Brain microvascular endothelial cell (primary cell): ENCODE measurements at regions not wholly inside any gene's neighbourhood (a gene's known extent, or its start where the extent isn't known, plus 50 kb on each side); places are given as distances from the start of the nearest gene placed in this dataset.
"Not testable (repeated sequence)": the region's sequence is repeated elsewhere in the genome, so short reads cannot be mapped to it uniquely, and the experiment has no call there.

Experiments used
- DNase-seq: peaks from one replicate; pipeline ENCODE4 v3.0.0-alpha.2; 2020
- H3K27ac ChIP-seq: fragments of 250-450 bp; sonication (Bioruptor Pico); 2 replicates; pipeline ENCODE4 v1.5.1; 2020; ENCODE audit warnings: mild to moderate bottlenecking, moderate library complexity
- H3K27me3 ChIP-seq: fragments of 250-450 bp; sonication (Bioruptor Pico); replicated peaks from 2 replicates; pipeline ENCODE4 v1.5.1; 2020; ENCODE audit warnings: mild to moderate bottlenecking
- H3K36me3 ChIP-seq: fragments of 250-450 bp; sonication (Bioruptor Pico); replicated peaks from 2 replicates; pipeline ENCODE4 v1.5.1; 2020; ENCODE audit warnings: mild to moderate bottlenecking
- H3K4me3 ChIP-seq: 2 replicates; pipeline ENCODE4 v1.5.1; 2011; ENCODE audit warnings: low read depth, mild to moderate bottlenecking, control low read depth, low read length, moderate library complexity
- in situ Hi-C: cut with HindIII; loops from 2 replicates; pipeline ENCODE4 v1.10.0; 2017; ENCODE audit warnings: low sequenced_read_pairs, low pct_ligation_motif_present
- TF ChIP-seq, protein P1 (sequence below): IDR thresholded peaks from 2 replicates; pipeline ENCODE4 v1.5.1; 2011; ENCODE audit warnings: low read depth, mild to moderate bottlenecking, moderate library complexity, low read length, control low read depth, inconsistent platforms; ENCODE audit errors: missing control alignments

DNA sequence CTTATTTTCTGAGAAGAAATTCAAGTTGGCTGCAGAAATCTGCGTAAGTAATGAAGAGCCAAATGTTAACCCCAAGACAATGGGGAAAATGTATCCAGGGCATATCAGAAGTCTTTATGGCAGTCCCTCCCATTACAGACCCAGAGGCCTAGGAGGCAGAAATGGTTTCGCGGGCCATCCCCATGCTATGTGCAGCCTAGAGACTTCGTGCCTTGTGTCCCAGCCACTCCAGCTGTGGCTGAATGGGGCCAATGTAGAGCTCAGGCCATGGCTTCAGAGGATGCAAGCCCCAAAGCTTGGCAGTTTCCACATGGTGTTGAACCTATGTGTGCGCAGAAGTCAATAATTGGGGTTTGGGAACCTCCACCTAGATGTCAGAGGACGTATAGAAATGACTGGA, 131.9 kb downstream of the GPR37 start:
- no peak overlapping the region for H3K4me3 ChIP-seq
- no peaks in the 10 kb centered on the region for H3K27me3 ChIP-seq
- in situ Hi-C loops = no loop called here
- TF ChIP-seq, protein P1, sequence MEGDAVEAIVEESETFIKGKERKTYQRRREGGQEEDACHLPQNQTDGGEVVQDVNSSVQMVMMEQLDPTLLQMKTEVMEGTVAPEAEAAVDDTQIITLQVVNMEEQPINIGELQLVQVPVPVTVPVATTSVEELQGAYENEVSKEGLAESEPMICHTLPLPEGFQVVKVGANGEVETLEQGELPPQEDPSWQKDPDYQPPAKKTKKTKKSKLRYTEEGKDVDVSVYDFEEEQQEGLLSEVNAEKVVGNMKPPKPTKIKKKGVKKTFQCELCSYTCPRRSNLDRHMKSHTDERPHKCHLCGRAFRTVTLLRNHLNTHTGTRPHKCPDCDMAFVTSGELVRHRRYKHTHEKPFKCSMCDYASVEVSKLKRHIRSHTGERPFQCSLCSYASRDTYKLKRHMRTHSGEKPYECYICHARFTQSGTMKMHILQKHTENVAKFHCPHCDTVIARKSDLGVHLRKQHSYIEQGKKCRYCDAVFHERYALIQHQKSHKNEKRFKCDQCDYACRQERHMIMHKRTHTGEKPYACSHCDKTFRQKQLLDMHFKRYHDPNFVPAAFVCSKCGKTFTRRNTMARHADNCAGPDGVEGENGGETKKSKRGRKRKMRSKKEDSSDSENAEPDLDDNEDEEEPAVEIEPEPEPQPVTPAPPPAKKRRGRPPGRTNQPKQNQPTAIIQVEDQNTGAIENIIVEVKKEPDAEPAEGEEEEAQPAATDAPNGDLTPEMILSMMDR = no peak
- no peak for DNase-seq
- no peak overlapping the region for H3K27ac ChIP-seq
- H3K36me3 ChIP-seq = no peaks in the 10 kb centered on the region

DNA sequence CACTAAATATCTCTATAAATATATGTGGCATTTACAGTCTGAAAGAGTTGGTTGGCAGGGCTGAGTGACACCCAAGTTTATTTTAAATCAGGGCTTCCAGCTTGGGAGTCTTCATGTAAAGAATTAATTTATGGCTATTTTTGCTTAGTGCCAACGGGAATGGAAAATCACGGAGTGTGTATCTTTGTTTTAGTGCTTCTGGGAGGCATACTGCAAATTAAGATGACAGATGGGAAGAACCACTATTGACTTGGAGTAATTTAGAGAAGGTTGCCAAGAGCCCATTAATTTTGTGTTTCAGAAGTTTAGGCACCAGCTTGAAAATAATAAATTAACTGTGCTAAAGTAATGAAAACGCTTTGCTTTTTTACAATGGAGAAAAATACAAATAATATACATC, 135.2 kb downstream of the GPR37 start:
- in situ Hi-C loops = no loop called here
- Histone ChIP-seq H3K4me3 (no peak overlapping the region), H3K36me3 (no peaks in the 10 kb centered on the region), H3K27ac (no peak overlapping the region), H3K27me3 (no peaks in the 10 kb centered on the region)
- DNase-seq = no peak
- TF ChIP-seq, protein P1 = no peak

DNA sequence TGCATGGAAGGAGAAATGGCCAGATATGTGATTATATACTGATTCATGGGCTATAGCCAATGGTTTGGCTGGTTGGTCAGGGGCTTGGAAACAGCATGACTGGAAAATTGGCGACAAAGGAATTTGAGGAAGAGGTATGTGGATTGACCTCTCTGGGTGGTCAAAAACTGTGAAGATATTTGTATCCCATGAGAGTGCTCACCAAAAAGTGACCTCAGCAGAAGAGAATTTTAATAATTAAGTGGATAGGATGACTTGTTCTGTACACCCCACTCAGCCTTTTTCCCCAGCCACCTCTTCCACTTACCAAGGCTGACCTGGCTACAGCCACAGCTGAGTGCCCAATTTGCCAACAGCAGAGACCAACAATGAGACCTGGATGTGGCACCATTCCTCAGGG, 146.7 kb downstream of the GPR37 start:
- in situ Hi-C loops = no loop called here
- TF ChIP-seq, protein P1 = no peak
- no peak for DNase-seq
- Histone ChIP-seq H3K27ac (no peak overlapping the region), H3K4me3 (no peak overlapping the region), H3K36me3 (no peaks in the 10 kb centered on the region), H3K27me3 (no peaks in the 10 kb centered on the region)

DNA sequence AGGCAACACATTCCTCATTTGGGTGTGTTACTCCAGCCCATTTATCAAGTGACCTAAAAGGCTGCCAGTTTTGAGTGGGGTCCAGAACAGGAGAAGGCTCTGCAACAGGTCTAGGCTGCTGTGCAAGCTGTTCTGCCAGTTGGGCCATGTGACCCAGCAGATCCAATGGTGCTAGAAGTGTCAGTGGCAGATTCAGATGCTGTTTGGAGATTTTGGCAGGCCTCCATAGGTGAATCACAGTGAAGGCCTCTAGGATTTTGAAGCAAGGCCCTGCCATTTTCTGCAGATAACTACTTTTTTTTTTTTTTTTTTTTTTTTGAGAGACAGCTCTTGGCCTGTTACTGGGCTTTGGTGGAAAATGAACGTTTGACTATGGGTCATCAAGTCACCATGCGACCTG, 147.5 kb downstream of the GPR37 start:
- H3K27me3 ChIP-seq, DNase-seq, H3K36me3 ChIP-seq, H3K4me3 ChIP-seq, in situ Hi-C loops, H3K27ac ChIP-seq: not testable (repeated sequence)

DNA sequence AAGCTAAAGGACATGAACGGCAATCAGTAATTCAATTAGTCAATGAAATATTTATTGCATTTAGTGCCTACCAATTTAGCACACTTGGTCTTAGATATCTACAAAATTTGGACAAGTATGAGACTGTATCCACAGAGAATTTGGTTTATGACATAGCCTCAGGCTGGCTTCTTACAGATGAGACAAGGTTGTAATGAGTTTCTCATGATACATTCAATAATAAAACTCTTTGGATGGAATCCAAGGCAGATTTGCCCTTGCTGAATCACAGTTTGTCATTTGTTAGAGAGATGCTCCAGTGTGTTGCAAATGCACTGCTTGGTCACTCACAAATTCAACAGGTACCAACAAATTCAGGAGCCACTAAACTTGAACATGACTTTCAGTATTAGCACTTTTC, 162.5 kb downstream of the GPR37 start:
- Histone ChIP-seq H3K4me3 (no peak overlapping the region), H3K27me3 (no peaks in the 10 kb centered on the region), H3K36me3 (no peaks in the 10 kb centered on the region), H3K27ac (no peak overlapping the region)
- in situ Hi-C loops = no loop called here
- DNase-seq = no peak
- TF ChIP-seq, protein P1 = no peak

DNA sequence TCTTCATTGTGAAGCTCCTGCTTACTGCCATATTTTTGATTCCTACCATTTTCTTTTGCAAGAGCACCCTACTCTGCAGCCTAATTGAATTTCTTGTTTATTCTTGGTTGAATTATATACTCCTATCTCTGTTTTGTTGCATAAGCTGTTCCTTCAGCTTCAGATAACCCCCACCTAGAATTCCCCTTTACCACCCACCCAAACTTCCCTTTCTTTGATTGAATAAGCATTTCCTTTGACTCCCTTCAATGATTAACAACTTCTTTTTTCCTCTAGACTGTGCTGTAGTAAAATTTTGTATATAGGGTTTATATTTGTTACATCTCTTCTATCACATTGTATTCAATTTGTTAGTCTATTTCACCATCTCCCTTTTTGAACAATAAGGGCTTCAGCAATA, 168.1 kb downstream of the GPR37 start:
- Histone ChIP-seq H3K27ac (no peak overlapping the region), H3K27me3 (no peaks in the 10 kb centered on the region), H3K4me3 (no peak overlapping the region), H3K36me3 (no peaks in the 10 kb centered on the region)
- TF ChIP-seq, protein P1 = no peak
- in situ Hi-C loops = no loop called here
- DNase-seq = no peak
